Glomerular endothelial cell (primary cell): ENCODE measurements at regions not wholly inside any gene's neighbourhood (a gene's known extent, or its start where the extent isn't known, plus 50 kb on each side); places are given as distances from the start of the nearest gene placed in this dataset.
A peak's percentile ranks its signal among the peaks of the same experiment; 100 is the strongest.
"Not testable (repeated sequence)": the region's sequence is repeated elsewhere in the genome, so short reads cannot be mapped to it uniquely, and the experiment has no call there.

Source experiments
- DNase-seq: peaks from one replicate; pipeline ENCODE4 v3.0.0-alpha.2; 2011; ENCODE audit warnings: low read depth, low spot score; ENCODE audit errors: extremely low read depth

GRCh38 chr1:209190591-209191261 lies 392.8 kb upstream of the CAMK1G start:
- peak; percentile 33 for DNase-seq

DNA sequence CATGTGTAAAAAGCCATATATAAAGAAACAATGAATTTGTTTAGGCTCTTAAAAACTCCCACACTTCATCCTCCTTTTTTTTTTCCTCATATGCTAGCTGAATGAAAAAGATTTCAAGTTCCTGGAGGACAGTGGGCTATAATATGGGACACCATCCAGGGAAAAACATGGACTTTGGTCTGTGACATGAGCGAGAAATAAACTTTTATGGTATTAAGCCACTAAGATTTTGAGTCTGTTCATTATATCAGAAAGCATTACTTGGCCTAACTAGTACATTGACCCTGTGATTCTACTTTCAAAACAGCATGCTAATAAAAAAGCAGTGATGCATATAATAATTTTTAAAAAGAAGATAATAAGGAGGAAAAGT lies 392.3 kb upstream of the CAMK1G start:
- no peak for DNase-seq

- no peak for DNase-seq
Measured at GRCh38 chr1:209196140-209196539, 387.4 kb upstream of the CAMK1G start.

- no peak for DNase-seq
Measured at GRCh38 chr1:209198961-209199750, 384.4 kb upstream of the CAMK1G start.

- DNase-seq = no peak
Measured at GRCh38 chr1:209199822-209200221, 383.7 kb upstream of the CAMK1G start.

DNA sequence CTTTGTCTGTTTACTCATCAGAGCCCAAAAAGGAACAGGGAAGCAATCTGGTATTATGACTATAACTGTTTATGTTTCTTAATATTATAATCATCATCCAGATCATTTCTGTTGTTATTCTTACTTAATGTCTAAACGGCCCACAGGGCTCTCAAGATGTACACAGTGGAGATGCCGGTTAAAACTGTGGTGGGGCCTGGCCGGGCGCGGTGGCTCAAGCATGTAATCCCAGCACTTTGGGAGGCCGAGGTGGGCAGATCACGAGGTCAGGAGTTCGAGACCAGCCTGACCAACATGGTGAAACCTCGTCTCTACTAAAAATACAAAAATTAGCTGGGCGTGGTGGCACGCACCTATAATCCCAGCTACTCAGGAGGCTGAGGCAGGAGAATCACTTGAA lies 381.2 kb upstream of the CAMK1G start:
- not testable (repeated sequence) for DNase-seq

- no peak for DNase-seq
Measured at GRCh38 chr1:209202830-209203532, 380.5 kb upstream of the CAMK1G start.

DNA sequence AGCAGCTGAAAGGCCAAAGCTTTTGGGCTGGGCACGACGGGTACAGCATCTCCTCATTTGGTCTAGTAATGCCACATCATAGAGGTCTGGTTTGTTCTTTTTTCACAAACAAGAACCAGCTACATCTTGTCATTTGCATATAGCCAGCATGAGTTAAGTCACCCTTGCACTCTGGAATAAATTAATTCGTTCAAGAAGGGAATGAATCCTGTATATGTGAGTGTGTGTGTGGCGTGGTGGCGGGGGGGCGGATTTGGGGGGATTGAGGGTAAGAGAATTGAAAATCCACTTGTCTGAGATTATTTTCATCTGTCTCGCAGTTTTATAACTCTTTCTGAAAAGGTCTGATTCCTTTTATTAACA lies 380.0 kb upstream of the CAMK1G start:
- no peak for DNase-seq

GRCh38 chr1:209205039-209205438 lies 378.5 kb upstream of the CAMK1G start:
- DNase-seq = no peak

DNA sequence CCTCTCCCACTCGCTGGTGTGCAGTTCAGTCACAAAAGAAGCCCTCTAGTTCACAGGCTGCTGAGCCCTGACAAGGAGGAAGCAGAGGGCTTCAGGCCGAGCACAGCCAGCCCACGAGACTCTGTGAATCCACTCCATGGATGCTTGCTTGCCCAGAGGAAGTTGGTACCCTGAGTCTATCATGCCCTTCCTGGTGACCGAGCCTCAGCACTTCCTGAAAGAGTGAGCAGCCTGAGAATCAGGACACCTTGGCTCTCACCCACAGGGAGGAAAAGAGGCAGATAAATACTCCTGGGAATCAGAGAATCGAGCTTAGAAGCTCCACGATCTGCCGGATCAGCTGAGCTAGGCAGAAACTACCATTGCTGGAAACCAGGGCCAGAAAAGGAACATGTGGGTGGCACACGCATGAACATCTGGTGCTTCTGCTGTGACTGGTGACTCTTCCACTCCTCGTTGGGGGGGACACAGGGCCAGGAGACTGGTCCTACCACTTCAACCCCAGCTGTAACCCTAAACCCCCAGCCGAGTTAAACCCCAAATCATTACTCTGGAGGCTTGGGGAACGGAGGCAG lies 376.3 kb upstream of the CAMK1G start:
- DNase-seq = no peak

DNA sequence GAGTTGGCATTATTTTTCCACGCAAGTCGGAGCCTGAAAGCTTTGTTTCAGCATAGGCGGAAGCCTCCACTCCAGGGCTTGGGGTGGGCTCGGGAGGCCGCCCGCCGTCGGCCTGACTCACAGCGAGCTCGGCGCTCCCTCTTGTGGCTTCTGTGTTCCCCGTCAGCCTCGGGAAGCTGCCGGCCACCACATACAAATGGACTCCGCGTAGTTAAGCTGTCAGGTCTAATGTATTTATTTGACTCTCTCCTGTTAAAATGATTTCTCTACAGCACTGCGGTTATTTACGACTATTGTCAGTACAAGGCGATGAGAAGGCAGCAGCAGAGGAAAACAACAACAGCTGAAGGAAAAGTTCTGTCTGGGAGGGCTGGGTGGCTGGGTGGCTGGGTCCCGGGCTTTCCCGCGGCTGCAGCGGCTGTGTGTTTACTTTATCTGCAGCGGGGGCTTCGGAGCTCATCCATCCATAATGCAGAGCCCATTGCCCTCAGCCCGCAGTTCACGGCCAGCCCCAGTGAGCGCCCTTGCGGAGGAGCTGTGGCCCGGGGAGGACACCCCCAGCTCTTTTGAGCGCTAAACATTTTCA lies 375.7 kb upstream of the CAMK1G start:
- no peak for DNase-seq

DNA sequence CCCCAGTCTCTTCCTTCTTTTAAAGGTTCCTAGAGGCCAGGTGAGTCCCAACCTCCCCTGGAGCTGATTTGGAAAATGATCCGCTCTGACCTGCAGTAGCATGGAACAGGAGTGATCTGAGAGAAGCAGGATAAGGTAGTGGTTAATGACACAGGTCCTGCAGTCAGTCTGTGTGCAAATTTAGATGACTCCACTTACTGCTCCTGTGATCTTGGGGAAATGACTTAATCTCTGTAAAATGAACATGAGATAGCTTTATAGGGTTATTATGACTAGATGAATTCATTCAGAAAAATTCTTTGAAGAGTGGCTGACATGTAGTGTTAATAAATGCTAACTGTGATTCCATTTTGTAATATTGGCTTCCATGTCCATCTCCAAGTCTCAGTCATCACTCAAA lies 374.9 kb upstream of the CAMK1G start:
- no peak for DNase-seq

DNA sequence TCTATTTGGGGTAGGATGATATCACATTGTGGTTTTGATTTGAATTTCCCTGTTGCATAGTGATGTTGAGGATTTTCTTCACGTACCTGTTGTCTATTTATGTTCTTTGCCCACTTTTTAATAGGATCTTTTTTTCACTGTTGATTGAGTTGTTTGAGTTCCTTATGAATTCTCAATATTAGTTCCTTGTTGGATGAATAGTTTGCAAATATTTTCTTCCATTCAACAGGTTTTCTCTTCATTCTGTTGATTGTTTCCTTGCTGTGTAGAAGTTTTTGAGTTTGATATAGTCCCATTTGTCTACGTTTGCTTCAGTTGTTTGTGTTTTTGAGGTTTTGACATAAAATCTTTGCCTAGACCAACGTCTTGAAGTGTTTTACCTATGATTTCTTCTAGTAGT lies 369.5 kb upstream of the CAMK1G start:
- no peak for DNase-seq

DNA sequence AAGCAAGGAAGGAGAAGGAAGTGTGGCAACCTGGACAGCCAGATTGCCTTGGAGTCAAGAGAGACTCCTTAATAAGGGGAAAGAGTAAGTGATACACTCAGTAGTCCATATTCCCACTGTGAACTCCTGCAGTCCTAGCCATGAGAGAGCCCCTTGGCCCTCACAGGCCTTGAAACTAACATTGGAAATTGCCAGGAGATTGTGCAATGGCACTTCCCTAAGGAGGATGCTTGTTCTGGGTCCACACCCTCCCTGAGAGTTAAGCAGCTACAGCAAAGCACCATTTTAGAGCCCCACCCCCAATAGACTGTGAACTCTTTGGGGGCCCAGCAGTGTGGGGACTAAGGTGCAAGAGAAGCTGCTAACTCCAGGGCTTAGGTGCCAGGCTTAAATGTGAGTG lies 367.7 kb upstream of the CAMK1G start:
- DNase-seq = no peak

GRCh38 chr1:209218113-209218512 lies 365.4 kb upstream of the CAMK1G start:
- DNase-seq = no peak

- no peak for DNase-seq
Measured at GRCh38 chr1:209218981-209219380, 364.5 kb upstream of the CAMK1G start.

GRCh38 chr1:209219791-209220524 lies 363.6 kb upstream of the CAMK1G start:
- DNase-seq = no peak

DNA sequence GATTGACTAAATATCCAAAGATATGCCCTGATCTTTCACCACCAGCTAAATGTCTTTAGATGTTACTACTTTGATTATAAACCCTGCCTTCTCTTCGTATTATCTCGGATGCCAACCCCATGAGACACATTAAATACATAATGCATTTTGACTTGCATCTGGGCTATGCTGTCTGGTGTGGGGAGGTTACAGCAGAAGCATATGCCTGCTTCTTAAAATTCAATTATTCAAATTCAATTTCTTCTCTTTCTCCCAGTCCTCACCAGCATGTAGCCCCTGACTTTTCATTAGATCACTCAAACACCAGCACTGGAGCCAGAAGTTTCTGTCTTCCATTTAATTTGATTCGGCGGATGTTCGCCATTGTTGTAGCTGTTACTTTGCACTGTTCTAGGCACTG lies 360.7 kb upstream of the CAMK1G start:
- DNase-seq = no peak

- no peak for DNase-seq
Measured at GRCh38 chr1:209223791-209224190, 359.7 kb upstream of the CAMK1G start.

DNA sequence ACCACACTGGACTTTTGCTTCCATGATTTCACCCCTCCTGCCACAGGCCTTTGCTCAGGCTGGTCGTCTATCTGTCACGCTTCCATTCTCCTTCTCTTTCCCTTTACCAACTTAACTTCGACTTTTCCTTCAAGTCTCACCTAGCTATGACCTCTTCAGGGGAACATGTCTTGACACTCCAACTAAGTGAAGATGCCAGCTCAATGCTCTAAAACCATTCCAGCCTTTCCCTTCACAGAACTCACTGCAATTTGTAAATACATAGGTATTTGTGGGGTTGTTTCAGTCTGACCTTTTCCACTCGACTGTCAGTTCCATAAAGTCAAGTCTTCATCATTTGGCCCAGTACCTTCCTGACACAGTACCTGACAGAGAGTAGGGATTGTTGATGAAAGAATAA lies 358.6 kb upstream of the CAMK1G start:
- no peak for DNase-seq

GRCh38 chr1:209227171-209227570 lies 356.3 kb upstream of the CAMK1G start:
- DNase-seq = no peak
